Activated CD4-positive, alpha-beta T cell treated with anti-CD3 and anti-CD28 coated beads, Interleukin-2, amount 50 U/mL, for 1 hour (primary cell): ENCODE measurements at regions not wholly inside any gene's neighbourhood (a gene's known extent, or its start where the extent isn't known, plus 50 kb on each side); places are given as distances from the start of the nearest gene placed in this dataset.
"Not testable (repeated sequence)": the region's sequence is repeated elsewhere in the genome, so short reads cannot be mapped to it uniquely, and the experiment has no call there.

Experiments used
- DNase-seq: peaks from one replicate; pipeline ENCODE4 v3.0.0-alpha.2; 2020

GRCh38 chr5:102554082-102554481 lies 55.3 kb upstream of the SLCO6A1 start:
- DNase-seq: no peak

GRCh38 chr5:102554728-102555127 lies 55.9 kb upstream of the SLCO6A1 start:
- DNase-seq: no peak

DNA sequence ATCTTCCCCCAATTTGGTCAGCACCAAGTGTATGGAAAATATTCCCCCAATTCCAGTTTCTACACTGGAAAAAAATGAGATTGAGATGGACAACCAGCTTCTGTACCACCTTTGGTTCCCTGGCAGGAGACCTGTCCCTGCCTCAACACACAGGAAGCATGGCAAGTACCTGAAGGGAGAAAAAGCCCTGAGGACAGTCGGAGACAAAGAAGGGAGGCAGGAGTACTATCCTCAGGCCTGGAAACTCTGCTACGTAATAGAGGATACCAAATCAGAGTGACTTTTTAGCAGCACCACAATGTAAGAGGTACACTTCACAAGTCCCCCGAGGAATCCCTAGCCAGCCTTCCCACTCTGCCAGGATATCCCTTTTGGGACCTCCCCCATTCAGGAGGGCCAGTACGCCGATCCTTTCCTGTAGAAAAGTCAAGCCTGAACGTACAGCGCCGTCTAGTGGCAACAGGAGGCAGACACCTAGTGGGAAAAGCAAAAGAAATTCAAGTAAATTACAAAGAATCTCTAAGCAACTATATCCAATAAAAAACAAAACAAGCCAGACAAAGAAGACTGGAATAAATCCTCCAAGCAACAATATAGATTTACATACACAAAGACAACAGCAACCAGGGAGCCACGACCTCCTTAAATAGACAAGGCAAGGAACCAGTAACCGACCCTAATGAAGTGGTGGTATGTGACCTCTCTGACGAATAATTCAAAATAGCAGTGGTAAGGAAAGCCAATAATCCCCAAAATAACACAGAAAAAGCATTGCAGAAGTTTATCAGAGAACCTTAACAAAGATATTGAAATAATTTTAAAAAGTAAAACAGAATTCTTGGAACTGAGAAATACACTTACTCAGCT lies 63.3 kb upstream of the SLCO6A1 start:
- DNase-seq: no peak

DNA sequence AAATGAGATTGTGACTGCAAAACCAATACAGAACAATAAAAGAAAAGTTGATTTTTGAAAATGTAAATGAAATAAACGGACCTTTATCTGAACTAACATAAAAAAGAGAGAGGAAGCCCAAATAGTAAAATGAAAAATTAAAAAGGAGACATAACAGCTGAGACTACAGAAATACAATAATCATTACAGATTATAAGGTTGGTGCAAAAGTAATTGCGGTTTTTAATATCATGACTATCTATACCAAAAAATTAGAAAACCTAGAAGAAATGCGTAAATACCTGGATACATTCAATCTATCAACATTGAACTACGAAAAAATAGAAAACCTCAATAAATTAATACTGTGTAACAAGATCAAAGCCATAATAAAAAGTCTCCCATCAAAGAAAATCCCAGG lies 71.9 kb upstream of the SLCO6A1 start:
- no peak for DNase-seq

DNA sequence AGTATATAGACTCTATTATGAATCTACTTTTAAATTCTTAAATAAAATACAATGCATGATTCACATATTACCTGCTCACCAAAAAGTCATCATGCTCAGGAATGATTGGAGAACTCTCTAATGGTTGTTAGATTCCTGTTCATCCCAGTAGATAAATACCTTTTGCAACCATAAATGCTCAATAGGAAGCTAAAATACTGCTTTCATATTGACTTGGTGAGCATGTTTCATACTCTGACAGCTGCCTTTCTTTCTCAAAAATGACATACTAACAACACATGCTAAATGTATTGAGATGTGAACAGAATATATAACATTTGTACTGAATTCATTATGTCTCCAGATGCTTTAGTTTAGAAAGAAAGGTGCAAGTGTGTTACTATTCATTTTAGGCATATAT lies 79.6 kb upstream of the SLCO6A1 start:
- DNase-seq: no peak

GRCh38 chr5:102579379-102579778 lies 80.6 kb upstream of the SLCO6A1 start:
- no peak for DNase-seq

DNA sequence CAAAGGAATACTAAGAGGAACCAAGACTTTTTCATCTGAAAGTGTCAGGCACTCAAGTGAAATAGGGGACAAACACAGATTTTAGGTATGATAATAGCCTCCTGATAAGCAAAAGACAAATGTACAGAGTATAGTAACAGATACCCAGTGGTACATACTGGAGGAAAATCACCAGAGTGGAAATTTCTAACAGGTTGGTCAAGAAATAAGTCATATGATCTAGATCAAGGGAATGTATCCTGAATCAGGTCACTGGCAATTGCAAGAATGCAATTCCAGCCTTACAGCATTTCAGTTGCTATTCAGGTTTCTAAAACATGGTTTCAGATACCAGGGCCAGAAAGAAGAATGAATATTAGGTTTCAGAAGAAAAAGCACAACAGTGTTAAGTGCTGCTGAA lies 82.2 kb upstream of the SLCO6A1 start:
- DNase-seq: no peak

DNA sequence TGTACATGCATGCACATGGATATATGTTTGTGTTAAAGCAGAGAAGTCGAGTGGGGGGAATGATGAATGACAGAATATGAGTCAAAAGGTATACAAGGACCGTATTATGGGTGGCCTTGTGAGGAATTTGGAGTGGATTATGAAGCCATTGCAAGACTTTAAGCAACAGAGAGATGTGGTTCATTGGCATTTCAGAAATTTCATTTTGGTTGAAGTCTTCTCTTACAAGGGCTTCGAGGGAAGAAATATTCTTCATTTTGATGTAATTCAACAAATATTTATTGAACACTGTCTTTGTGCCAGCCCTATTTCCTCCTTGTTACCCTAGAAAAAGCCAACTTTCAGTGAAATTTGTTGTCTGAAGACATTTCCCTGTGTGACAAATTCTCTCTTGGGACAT lies 83.9 kb upstream of the SLCO6A1 start:
- DNase-seq: no peak

DNA sequence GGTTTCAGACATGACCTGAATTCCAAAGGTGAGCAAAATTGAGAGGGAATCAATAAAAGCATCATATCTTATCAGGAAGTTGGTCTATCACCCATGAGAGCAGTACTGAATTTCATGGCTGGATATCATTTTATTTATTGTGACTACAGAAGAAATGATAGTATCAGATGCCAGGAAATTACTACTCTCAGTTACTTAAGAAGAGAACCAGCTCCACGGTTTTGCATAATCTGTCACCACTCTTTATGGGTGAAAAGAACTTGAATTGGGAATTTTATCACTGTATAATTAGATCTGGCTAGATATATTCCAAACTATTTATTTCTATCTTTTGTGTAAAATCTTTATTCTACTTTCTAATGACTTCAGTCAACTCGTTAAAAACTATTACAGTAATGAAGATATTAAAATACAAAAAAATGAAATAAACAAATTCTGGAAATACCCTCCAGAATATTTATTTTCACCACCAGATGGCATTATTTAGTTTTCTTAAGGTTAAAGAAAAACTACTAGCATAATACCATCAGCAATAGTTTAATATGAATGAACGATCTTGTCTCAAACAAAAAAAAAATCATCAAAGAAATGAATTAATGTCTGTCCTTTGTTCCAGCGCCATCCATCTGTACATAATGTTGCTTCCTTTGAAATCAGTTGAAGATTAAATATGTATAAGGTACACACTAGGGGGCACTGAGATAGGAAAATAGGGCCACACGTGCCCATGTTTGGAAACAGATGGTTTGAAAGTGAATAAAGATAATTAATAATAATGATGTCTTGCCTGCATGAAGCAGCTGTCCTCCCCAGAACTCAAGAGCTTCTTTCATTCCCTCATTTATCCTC lies 84.7 kb upstream of the SLCO6A1 start:
- DNase-seq: no peak

- no peak for DNase-seq
Measured at GRCh38 chr5:102589661-102590060, 90.9 kb upstream of the SLCO6A1 start.

- DNase-seq: no peak
Measured at GRCh38 chr5:102590467-102590866, 91.7 kb upstream of the SLCO6A1 start.

DNA sequence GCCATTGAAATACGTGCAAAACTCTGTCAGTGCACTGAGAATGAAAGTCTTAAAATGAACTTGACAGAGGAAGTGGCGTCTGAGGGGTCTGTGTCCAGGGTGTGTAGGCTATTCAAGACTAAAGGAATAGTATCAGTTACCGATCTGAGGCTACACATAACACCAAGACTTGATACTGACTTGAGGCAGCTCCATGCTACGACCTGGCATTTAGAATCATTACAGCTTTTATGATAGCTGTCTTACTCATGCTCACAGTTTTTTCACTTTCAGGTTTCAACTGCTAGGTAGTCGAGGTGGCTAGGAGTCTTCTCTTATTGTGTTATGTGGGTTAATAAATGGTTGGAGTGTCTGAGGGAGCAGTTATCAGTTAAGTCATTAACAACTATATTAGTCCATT lies 92.8 kb upstream of the SLCO6A1 start:
- no peak for DNase-seq

DNA sequence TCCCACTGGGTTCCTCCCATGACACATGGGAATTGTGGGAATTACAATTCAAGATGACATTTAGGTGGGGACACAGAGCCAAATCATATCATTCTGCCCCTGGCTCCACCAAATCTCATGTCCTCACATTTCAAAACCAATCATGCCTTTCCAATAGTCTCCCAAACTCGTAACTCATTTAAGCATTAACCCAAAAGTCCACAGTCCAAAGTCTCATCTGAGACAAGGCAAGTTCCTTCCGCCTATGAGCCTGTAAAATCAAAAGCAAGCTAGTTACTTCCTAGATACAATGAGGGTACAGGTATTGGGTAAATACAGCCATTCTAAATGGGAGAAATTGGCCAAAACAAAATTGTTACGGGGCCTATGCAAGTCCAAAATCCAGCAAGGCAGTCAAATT lies 93.8 kb upstream of the SLCO6A1 start:
- DNase-seq: not testable (repeated sequence)

- no peak for DNase-seq
Measured at GRCh38 chr5:102594192-102594591, 95.4 kb upstream of the SLCO6A1 start.

DNA sequence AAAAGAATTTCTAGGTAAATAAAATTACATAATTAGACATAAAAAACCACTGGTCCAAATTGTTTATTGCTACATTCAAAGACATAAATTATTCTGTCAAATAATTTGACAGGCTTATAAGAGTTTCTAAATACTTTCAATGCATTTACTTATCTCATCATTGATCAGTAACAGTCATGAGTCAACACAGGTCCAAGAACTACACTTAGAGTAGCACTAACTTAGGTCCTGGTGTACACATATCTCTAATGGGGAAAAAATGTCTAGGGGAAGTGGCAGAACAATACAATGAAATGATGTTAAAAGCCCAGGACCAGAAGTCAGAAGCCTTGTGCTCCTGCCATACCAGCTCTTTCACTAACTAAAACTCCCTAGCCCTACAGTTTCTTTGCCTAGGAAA lies 96.5 kb upstream of the SLCO6A1 start:
- DNase-seq: no peak

- DNase-seq: no peak
Measured at GRCh38 chr5:102596113-102596512, 97.3 kb upstream of the SLCO6A1 start.

- DNase-seq: no peak
Measured at GRCh38 chr5:102596951-102597350, 98.2 kb upstream of the SLCO6A1 start.

GRCh38 chr5:102599289-102599688 lies 100.5 kb upstream of the SLCO6A1 start:
- no peak for DNase-seq

- DNase-seq: no peak
Measured at GRCh38 chr5:102600964-102601363, 102.2 kb upstream of the SLCO6A1 start.

GRCh38 chr5:102603670-102604069 lies 104.9 kb upstream of the SLCO6A1 start:
- DNase-seq: no peak

DNA sequence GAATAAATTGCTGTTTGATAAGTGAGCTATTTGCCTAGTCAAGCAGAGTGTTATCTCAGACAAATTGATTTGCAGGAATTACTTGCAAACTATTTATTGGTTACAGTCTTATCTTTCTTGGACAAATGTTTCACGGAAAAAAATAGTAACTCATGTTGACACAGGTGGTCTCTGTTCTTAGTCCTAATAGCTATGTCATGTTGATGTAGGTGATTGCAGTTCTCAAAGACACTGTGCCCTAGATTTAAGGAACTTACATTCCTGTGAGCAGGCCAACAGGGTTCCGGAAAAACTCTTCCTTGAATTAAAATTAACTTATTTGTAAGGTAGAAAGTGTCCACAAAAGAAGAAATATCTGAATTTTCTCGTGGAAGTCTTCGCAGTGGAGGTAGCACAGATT lies 109.6 kb upstream of the SLCO6A1 start:
- no peak for DNase-seq

GRCh38 chr5:102611312-102611711 lies 112.5 kb upstream of the SLCO6A1 start:
- no peak for DNase-seq

DNA sequence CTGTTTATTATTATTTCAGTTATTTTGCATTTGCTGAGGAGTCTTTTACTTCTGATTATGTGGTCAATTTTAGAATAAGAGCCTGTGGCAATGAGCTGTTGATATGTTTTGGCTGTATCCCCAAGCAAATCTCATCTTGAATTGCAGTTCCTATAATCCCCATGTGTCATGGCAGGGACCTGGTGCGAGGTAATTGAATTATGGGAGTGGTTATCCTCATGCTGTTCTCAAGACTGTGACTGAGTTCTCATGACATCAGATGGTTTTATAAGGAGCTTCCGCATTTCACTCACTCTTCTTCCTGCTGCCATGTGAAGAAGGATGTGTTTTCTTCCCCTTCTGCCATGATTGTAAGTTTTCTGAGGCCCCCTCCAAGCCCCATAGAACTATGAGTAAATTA lies 114.9 kb upstream of the SLCO6A1 start:
- no peak for DNase-seq
